ENCODE measurements at regions not wholly inside any gene's neighbourhood (a gene's known extent, or its start where the extent isn't known, plus 50 kb on each side); places are given as distances from the start of the nearest gene placed in this dataset.

GRCh38 chr17:74027444-74027843 lies 176.0 kb upstream of the RPL38 start:
- DNase-seq (ENCODE audit: low read depth, low spot score) (no peak), ATAC-seq (no peak)
- RAD21 ChIA-PET (ENCODE audit: low non-redundant PET in 1 of 2, low total read pairs in 2 of 2, uncharacterized antibody in 2 of 2, unreplicated experiment in 2 of 2): no interaction called here
- CTCF ChIA-PET: no interaction called here
- Histone ChIP-seq H3K4me1 (ENCODE audit: control insufficient read depth in 1 of 2, insufficient read depth in 2 of 2, low read length in 2 of 2) (peaks cover 0 to 5% of the 10 kb centered on the region in 2 experiments; a peak in 1 of 4 replicates), H3K9ac (ENCODE audit: low read length) (no peak overlapping the region), H3K4me3 (replicated peaks in 1 of 2; ENCODE audit: low read depth in 1 of 2, low read length in 2 of 2) (no peak overlapping the region), H3K27ac (ENCODE audit: low read depth, low read length) (no peak overlapping the region), H3K9me2 (ENCODE audit: insufficient read depth) (no peaks in the 10 kb centered on the region), H3K36me3 (ENCODE audit: control insufficient read depth in 1 of 2, insufficient read depth in 2 of 2, low read length in 2 of 2) (no peaks in the 10 kb centered on the region), H2AFZ (ENCODE audit: low read depth, low read length, poor library complexity, severe bottlenecking) (no peak overlapping the region), H3K4me2 (ENCODE audit: low read length) (no peak overlapping the region), H3K9me3 (ENCODE audit: control insufficient read depth in 1 of 2, insufficient read depth in 1 of 2, low read depth in 1 of 2, low read length in 2 of 2) (no peaks in the 10 kb centered on the region), H3K79me2 (ENCODE audit: insufficient read depth, low read length) (no peaks in the 10 kb centered on the region), H3K27me3 (ENCODE audit: insufficient read depth, low read length) (peaks cover 28% of the 10 kb centered on the region; the same call in 1 of the 2 replicates), H4K20me1 (ENCODE audit: insufficient read depth) (no peaks in the 10 kb centered on the region)
- TF ChIP-seq FOSL1 (IDR thresholded peaks at IDR 0.05; ENCODE audit: low read depth) (no peak), ELF1 (IDR thresholded peaks at IDR 0.05; ENCODE audit: borderline replicate concordance, low read depth) (no peak), CTCF (IDR thresholded peaks at IDR 0.05 in 2 of 3, conservative IDR thresholded peaks at IDR 0.05 in 1 of 3; ENCODE audit: borderline replicate concordance in 1 of 3, insufficient read depth in 1 of 3, low read depth in 2 of 3, low read length in 2 of 3) (no peak), SIN3A (IDR thresholded peaks at IDR 0.05; ENCODE audit: low read depth) (no peak), TCF7L2 (IDR thresholded peaks at IDR 0.05; ENCODE audit: borderline replicate concordance, extremely low read depth, insufficient read depth, insufficient read length) (no peak), SRF (IDR thresholded peaks at IDR 0.05; ENCODE audit: low read depth) (no peak), EZH2 (IDR thresholded peaks at IDR 0.05) (no peak), SP1 (IDR thresholded peaks at IDR 0.05; ENCODE audit: low read depth) (no peak), POLR2AphosphoS5 (IDR thresholded peaks at IDR 0.05; ENCODE audit: low read depth, low read length) (no peak), YY1 (IDR thresholded peaks at IDR 0.05; ENCODE audit: extremely low read depth, insufficient replicate concordance, low read depth, low read length) (no peak)
- POLR2A ChIA-PET: no interaction called here
- intact Hi-C loops (cut with micrococcal nuclease): no loop called here
- no TSS peak for BruUV-seq (replicated peaks)

Measured in HCT116 (cell line).